ENCODE measurements at regions not wholly inside any gene's neighbourhood (a gene's known extent, or its start where the extent isn't known, plus 50 kb on each side); places are given as distances from the start of the nearest gene placed in this dataset.

GRCh38 chrX:5549512-5549911 lies 679.2 kb downstream of the NLGN4X start:
- ChIA-PET CTCF (no interaction called here), SMC1A (ENCODE audit: uncharacterized antibody, unreplicated experiment) (no interaction called here), RAD21 (ENCODE audit: unreplicated experiment) (no interaction called here), POLR2A (no interaction called here)
- Histone ChIP-seq H3K27ac (ENCODE audit: control insufficient read depth, insufficient read depth) (no peak overlapping the region), H3K4me3 (no peak overlapping the region), H3K27me3 (replicated peaks in 1 of 2; ENCODE audit: control insufficient read depth in 2 of 2, insufficient read depth in 2 of 2, low read length in 1 of 2) (no peaks in the 10 kb centered on the region), H3K4me1 (ENCODE audit: control insufficient read depth, insufficient read depth, low read length) (no peaks in the 10 kb centered on the region), H3K9me3 (replicated peaks; ENCODE audit: control insufficient read depth, insufficient read depth, low read length) (no peaks in the 10 kb centered on the region; the same call in 1 of the 3 replicates), H4K20me1 (ENCODE audit: control insufficient read depth, insufficient read depth) (no peaks in the 10 kb centered on the region), H2AFZ (ENCODE audit: control insufficient read depth, low read depth, low read length) (no peak overlapping the region), H3K4me2 (ENCODE audit: control insufficient read depth, insufficient read depth) (no peak overlapping the region), H3K9ac (ENCODE audit: control insufficient read depth, insufficient read depth, low read length) (no peak overlapping the region), H3K79me2 (ENCODE audit: control insufficient read depth, insufficient read depth, low read length) (no peaks in the 10 kb centered on the region), H3K36me3 (ENCODE audit: control insufficient read depth in 2 of 2, insufficient read depth in 2 of 2, low read length in 1 of 2) (no peaks in the 10 kb centered on the region)
- DNase-seq (ENCODE audit: low read depth, low spot score) (no peak), FAIRE-seq (no peak), ATAC-seq (no peak)
- in situ Hi-C loops (cut with MboI) (no loop called here), intact Hi-C loops (cut with micrococcal nuclease; ENCODE audit: unreplicated experiment) (no loop called here)
- WGBS (ENCODE audit: insufficient coverage, insufficient replicate concordance, low lambda C conversion rate, missing lambda C conversion rate): 23% methylated on average over 2 of the region's 2 CpGs
- BruUV-seq (replicated peaks): no TSS peak
- no peak for TF ChIP-seq RBBP5 (conservative IDR thresholded peaks at IDR 0.05)

GRCh38 chrX:5537098-5537497 lies 691.6 kb downstream of the NLGN4X start:
- no peak overlapping the region for H3K27ac ChIP-seq (ENCODE audit: control insufficient read depth, insufficient read depth)
- no peak for DNase-seq (ENCODE audit: low read depth, low spot score)
- H3K4me3 ChIP-seq: no peak overlapping the region
- H3K36me3 ChIP-seq (ENCODE audit: control insufficient read depth in 2 of 2, insufficient read depth in 2 of 2, low read length in 1 of 2): no peaks in the 10 kb centered on the region
- no peak overlapping the region for H2AFZ ChIP-seq (ENCODE audit: control insufficient read depth, low read depth, low read length)
- RAD21 ChIA-PET (ENCODE audit: unreplicated experiment): no interaction called here
- intact Hi-C loops (cut with micrococcal nuclease; ENCODE audit: unreplicated experiment) (no loop called here), in situ Hi-C loops (cut with MboI) (no loop called here)
- no peaks in the 10 kb centered on the region for H4K20me1 ChIP-seq (ENCODE audit: control insufficient read depth, insufficient read depth)
- no peak overlapping the region for H3K4me2 ChIP-seq (ENCODE audit: control insufficient read depth, insufficient read depth)
- BruUV-seq (replicated peaks): no TSS peak
- no peaks in the 10 kb centered on the region for H3K79me2 ChIP-seq (ENCODE audit: control insufficient read depth, insufficient read depth, low read length)
- CTCF ChIA-PET: no interaction called here
- no peaks in the 10 kb centered on the region for H3K27me3 ChIP-seq (replicated peaks in 1 of 2; ENCODE audit: control insufficient read depth in 2 of 2, insufficient read depth in 2 of 2, low read length in 1 of 2)
- no peaks in the 10 kb centered on the region for H3K4me1 ChIP-seq (ENCODE audit: control insufficient read depth, insufficient read depth, low read length)
- H3K9me3 ChIP-seq (replicated peaks; ENCODE audit: control insufficient read depth, insufficient read depth, low read length): no peaks in the 10 kb centered on the region
- TF ChIP-seq ATF7 (IDR thresholded peaks at IDR 0.05; ENCODE audit: low read depth): 0 out of 2 replicates have a peak, but pooled peaks have one; percentile 24
- no peak for TF ChIP-seq POLR2AphosphoS2 (IDR thresholded peaks at IDR 0.05; ENCODE audit: low read depth, low read length)
- POLR2A ChIA-PET: no interaction called here
- no peak for FAIRE-seq
- no peak overlapping the region for H3K9ac ChIP-seq (ENCODE audit: control insufficient read depth, insufficient read depth, low read length)
- no peak for ATAC-seq
- SMC1A ChIA-PET (ENCODE audit: uncharacterized antibody, unreplicated experiment): no interaction called here
- 38% methylated on average over 6 of the region's 6 CpGs for WGBS (ENCODE audit: insufficient coverage, insufficient replicate concordance, low lambda C conversion rate, missing lambda C conversion rate)

All from GM12878 (cell line).